ENCODE measurements at regions not wholly inside any gene's neighbourhood (a gene's known extent, or its start where the extent isn't known, plus 50 kb on each side); places are given as distances from the start of the nearest gene placed in this dataset.

DNA sequence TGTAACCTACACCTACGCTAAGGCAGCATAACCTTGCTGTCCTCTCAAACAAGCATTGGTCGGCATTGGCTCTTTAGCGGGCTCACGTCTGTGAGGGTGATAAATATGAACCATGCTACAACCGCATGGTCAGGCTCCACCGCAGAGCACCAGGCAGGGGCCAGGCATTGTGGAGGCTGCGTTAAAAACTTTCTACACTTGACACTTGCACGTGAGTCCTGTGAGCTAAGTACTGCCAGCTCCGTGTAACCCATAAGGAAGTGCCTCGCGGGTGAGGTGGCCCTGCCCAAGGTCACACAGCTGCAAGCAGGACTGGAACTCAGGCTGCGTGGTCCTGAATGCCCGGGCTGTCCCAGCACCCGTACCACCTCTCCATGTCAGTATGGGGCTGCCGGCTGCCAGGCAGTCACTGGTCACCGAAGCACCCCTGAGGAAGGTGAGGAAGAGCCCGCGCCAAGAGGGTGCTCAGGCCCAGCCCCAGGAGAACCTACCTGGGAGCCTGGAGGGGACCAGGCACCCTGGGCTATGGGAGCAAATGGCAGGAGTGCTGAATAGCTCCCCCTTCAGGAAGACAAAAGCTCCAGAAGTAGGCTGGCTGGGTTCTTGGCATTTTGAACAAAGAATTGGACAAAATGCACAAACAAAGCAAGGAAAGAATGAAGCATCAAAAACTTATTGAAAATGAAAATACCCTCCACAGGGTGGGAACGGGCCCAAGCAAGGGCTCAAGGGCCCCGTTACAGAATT is 271.1 kb upstream of the RAB6C start:
- DNase-seq (no peak), ATAC-seq (replicated peaks in 1 of 2) (no peak)
- no peaks in the 10 kb centered on the region for H3K4me1 Mint-ChIP-seq (ENCODE audit: low read depth)
- no peaks in the 10 kb centered on the region for H3K36me3 Mint-ChIP-seq (ENCODE audit: insufficient read depth in 2 of 2)
- no peak overlapping the region for H3K4me3 Mint-ChIP-seq
- no peaks in the 10 kb centered on the region for H3K9me3 Mint-ChIP-seq
- H3K27me3 Mint-ChIP-seq (ENCODE audit: low read depth) = no peaks in the 10 kb centered on the region
- H3K27ac Mint-ChIP-seq = no peak overlapping the region

- no peaks in the 10 kb centered on the region for H3K4me1 Mint-ChIP-seq (ENCODE audit: low read depth)
These were observed 270.2 kb upstream of the RAB6C start for GRCh38 chr2:129709001-129709955.

GRCh38 chr2:129709956-129710598 is 269.4 kb upstream of the RAB6C start:
- no peak for DNase-seq

More at GRCh38 chr2:129709001-129709955, 270.2 kb upstream of the RAB6C start:
- no peaks in the 10 kb centered on the region for H3K9me3 Mint-ChIP-seq
- no peaks in the 10 kb centered on the region for H3K27me3 Mint-ChIP-seq (ENCODE audit: low read depth)
- no peaks in the 10 kb centered on the region for H3K36me3 Mint-ChIP-seq (ENCODE audit: insufficient read depth in 2 of 2)
- no peak for DNase-seq
- H3K4me3 Mint-ChIP-seq = no peak overlapping the region
- no peak overlapping the region for H3K27ac Mint-ChIP-seq
- ATAC-seq (replicated peaks in 1 of 2) = no peak

DNA sequence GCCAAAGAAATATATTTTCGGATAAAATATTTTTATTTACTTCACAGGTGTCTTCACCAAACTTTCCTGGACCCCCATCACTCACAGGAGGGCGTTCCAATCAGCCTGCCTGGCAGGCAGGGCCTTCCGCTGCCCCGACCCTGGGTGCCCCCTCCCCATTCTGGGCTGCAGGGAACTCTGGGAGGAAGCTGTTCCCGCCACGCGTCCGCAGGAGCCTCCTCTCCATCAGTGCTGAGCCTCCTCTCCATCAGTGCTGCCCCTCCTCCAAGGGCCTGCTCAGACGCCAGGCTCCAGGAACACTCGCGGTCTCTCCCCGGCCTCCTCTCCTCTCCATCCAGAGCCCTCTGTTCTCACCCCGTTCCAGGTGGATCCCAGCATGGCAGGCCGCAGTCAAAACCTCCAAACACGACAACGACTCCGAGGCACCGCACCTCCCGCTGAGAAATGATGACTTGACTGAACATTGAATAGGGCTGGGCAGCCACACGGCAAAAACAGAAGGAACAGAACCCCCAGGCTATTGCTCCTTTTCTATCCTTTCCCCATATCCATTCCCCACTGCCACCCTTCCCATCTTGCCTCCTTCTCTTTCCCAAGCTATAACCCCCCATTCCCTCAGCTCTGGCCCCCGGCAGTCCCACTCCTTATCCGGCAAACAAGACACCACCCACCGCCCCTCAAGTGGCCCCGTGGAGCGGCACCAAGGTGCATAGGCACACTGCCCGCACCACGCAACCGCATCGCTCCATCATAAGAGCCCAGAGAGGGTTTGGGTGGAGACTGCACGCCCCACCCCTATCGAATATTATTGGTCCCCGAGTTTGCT is 268.6 kb upstream of the RAB6C start:
- no peak for DNase-seq
- H3K4me3 Mint-ChIP-seq = no peak overlapping the region
- no peak overlapping the region for H3K27ac Mint-ChIP-seq
- H3K27me3 Mint-ChIP-seq (ENCODE audit: low read depth) = no peaks in the 10 kb centered on the region
- H3K36me3 Mint-ChIP-seq (ENCODE audit: insufficient read depth in 2 of 2) = no peaks in the 10 kb centered on the region
- no peaks in the 10 kb centered on the region for H3K4me1 Mint-ChIP-seq (ENCODE audit: low read depth)
- no peaks in the 10 kb centered on the region for H3K9me3 Mint-ChIP-seq
- ATAC-seq (replicated peaks in 1 of 2) = no peak

More at GRCh38 chr2:129709956-129710598, 269.4 kb upstream of the RAB6C start:
- Mint-ChIP-seq H3K4me3 (no peak overlapping the region), H3K27ac (no peak overlapping the region), H3K4me1 (ENCODE audit: low read depth) (no peaks in the 10 kb centered on the region), H3K36me3 (ENCODE audit: insufficient read depth in 2 of 2) (no peaks in the 10 kb centered on the region), H3K27me3 (ENCODE audit: low read depth) (no peaks in the 10 kb centered on the region), H3K9me3 (no peaks in the 10 kb centered on the region)
- ATAC-seq (replicated peaks in 1 of 2) = no peak

- H3K4me1 Mint-ChIP-seq (ENCODE audit: low read depth) = no peaks in the 10 kb centered on the region
- no peak overlapping the region for H3K4me3 Mint-ChIP-seq
- H3K36me3 Mint-ChIP-seq (ENCODE audit: insufficient read depth in 2 of 2) = no peaks in the 10 kb centered on the region
- no peak overlapping the region for H3K27ac Mint-ChIP-seq
- no peak for DNase-seq
- no peak for ATAC-seq (replicated peaks in 1 of 2)
- H3K27me3 Mint-ChIP-seq (ENCODE audit: low read depth) = no peaks in the 10 kb centered on the region
- H3K9me3 Mint-ChIP-seq = no peaks in the 10 kb centered on the region
These were observed 267.4 kb upstream of the RAB6C start for GRCh38 chr2:129711816-129712675.

GRCh38 chr2:129712676-129712985 is 266.8 kb upstream of the RAB6C start:
- ATAC-seq (replicated peaks in 1 of 2) = no peak
- H3K4me1 Mint-ChIP-seq (ENCODE audit: low read depth) = no peaks in the 10 kb centered on the region
- H3K36me3 Mint-ChIP-seq (ENCODE audit: insufficient read depth in 2 of 2) = no peaks in the 10 kb centered on the region
- no peak overlapping the region for H3K27ac Mint-ChIP-seq
- DNase-seq = no peak
- no peaks in the 10 kb centered on the region for H3K9me3 Mint-ChIP-seq
- no peak overlapping the region for H3K4me3 Mint-ChIP-seq
- no peaks in the 10 kb centered on the region for H3K27me3 Mint-ChIP-seq (ENCODE audit: low read depth)

GRCh38 chr2:129713337-129713736 is 266.1 kb upstream of the RAB6C start:
- DNase-seq (no peak), ATAC-seq (replicated peaks in 1 of 2) (no peak)
- no peaks in the 10 kb centered on the region for H3K36me3 Mint-ChIP-seq (ENCODE audit: insufficient read depth in 2 of 2)
- no peak overlapping the region for H3K27ac Mint-ChIP-seq
- H3K4me3 Mint-ChIP-seq = no peak overlapping the region
- H3K4me1 Mint-ChIP-seq (ENCODE audit: low read depth) = no peaks in the 10 kb centered on the region
- H3K9me3 Mint-ChIP-seq = no peaks in the 10 kb centered on the region
- no peaks in the 10 kb centered on the region for H3K27me3 Mint-ChIP-seq (ENCODE audit: low read depth)

DNA sequence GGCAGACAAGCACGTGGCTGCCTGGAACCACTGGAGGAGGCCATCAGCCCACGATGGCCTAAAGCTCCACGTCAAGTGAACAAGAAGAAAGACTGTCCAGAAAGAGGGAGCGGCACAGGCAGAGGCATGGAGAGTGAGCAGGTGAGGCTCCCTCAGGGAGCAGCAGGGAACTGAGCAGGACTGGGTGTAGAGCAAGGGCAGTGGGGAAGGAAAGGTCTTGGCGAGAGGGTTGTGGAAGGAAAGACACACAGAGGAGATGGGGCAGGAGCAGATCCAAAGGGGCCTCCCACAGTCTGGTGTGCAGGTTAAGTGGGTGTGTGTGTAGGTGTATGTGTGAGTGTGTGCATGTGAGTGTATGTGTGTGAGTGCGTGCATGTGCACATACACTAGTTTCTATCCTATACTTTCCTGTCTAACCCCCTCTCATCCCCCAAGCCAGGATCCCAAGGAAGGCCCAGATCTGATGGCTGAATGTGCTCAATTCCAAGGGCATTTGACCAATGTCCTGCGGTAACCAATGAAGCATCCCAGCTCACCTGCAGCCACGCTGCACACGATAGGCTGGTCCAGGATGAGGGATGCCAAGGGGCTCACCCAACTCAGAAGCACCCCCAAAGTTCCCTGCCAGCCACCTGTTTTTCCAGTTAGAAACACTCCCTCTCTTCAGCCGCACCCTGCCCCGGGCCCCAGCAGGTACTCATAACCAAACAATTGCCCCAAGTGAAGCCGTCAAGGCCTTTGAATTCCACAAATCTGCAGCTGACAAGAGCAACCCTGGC is 262.5 kb upstream of the RAB6C start:
- Mint-ChIP-seq H3K27ac (no peak overlapping the region), H3K36me3 (ENCODE audit: insufficient read depth in 2 of 2) (no peaks in the 10 kb centered on the region), H3K9me3 (no peaks in the 10 kb centered on the region), H3K4me3 (no peak overlapping the region), H3K27me3 (ENCODE audit: low read depth) (no peaks in the 10 kb centered on the region), H3K4me1 (ENCODE audit: low read depth) (no peaks in the 10 kb centered on the region)
- ATAC-seq (replicated peaks in 1 of 2) (no peak), DNase-seq (no peak)

GRCh38 chr2:129717560-129718130 is 261.8 kb upstream of the RAB6C start:
- no peak overlapping the region for H3K4me3 Mint-ChIP-seq
- no peaks in the 10 kb centered on the region for H3K4me1 Mint-ChIP-seq (ENCODE audit: low read depth)
- no peaks in the 10 kb centered on the region for H3K36me3 Mint-ChIP-seq (ENCODE audit: insufficient read depth in 2 of 2)
- ATAC-seq (replicated peaks in 1 of 2) (no peak), DNase-seq (no peak)
- no peaks in the 10 kb centered on the region for H3K27me3 Mint-ChIP-seq (ENCODE audit: low read depth)
- H3K27ac Mint-ChIP-seq = no peak overlapping the region
- H3K9me3 Mint-ChIP-seq = no peaks in the 10 kb centered on the region

DNA sequence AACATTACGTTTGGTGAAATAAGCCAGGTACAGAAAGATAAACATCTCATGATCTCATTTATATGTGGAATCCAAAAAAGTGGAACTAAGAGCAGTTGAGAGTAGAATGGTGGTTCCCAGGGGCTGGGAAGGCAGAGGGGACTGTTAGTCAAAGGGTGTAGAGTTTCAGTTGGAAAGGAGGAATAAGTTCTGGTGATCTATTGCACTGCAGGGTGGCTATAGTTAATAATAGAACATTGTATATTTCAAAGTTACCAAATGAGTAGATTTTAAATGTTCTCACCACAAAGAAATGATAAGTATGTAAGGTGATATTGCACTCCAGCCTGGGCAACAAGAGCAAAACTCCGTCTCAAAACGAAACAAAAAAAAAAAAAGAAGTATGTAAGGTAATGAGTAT is 260.1 kb upstream of the RAB6C start:
- ATAC-seq (replicated peaks in 1 of 2) = no peak
- no peaks in the 10 kb centered on the region for H3K27me3 Mint-ChIP-seq (ENCODE audit: low read depth)

GRCh38 chr2:129720360-129720759 is 259.1 kb upstream of the RAB6C start:
- no peaks in the 10 kb centered on the region for H3K4me1 Mint-ChIP-seq (ENCODE audit: low read depth)
- ATAC-seq (replicated peaks in 1 of 2) = no peak

More for the DNA sequence above, 260.1 kb upstream of the RAB6C start:
- Mint-ChIP-seq H3K4me3 (no peak overlapping the region), H3K4me1 (ENCODE audit: low read depth) (no peaks in the 10 kb centered on the region), H3K9me3 (no peaks in the 10 kb centered on the region), H3K36me3 (ENCODE audit: insufficient read depth in 2 of 2) (no peaks in the 10 kb centered on the region), H3K27ac (no peak overlapping the region)
- no peak for DNase-seq

More at GRCh38 chr2:129720360-129720759, 259.1 kb upstream of the RAB6C start:
- no peak overlapping the region for H3K4me3 Mint-ChIP-seq
- no peaks in the 10 kb centered on the region for H3K9me3 Mint-ChIP-seq
- H3K27ac Mint-ChIP-seq = no peak overlapping the region
- no peaks in the 10 kb centered on the region for H3K27me3 Mint-ChIP-seq (ENCODE audit: low read depth)
- DNase-seq = no peak
- no peaks in the 10 kb centered on the region for H3K36me3 Mint-ChIP-seq (ENCODE audit: insufficient read depth in 2 of 2)
